ENCODE measurements at regions not wholly inside any gene's neighbourhood (a gene's known extent, or its start where the extent isn't known, plus 50 kb on each side); places are given as distances from the start of the nearest gene placed in this dataset.

DNA sequence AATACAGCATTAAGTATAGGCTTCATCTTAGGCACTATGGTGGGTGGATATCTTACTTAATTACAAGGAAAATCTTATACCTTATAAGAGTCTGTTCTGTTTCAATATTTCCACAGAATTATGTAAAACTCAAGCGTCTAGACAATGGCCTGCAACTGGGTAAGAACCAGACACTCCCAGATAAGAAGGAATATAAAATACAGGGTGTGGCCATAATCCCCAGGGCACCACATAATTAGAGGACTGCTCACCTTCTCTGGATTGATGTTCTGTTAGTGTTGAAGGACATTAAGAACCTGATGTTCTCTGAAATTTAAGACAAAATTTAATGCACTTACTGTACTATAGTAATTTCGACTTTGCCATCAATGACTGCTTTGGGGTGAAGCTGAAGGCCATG is 198.2 kb upstream of the ARSJ start:
- no peak for DNase-seq
- H3K9me3 Mint-ChIP-seq: peaks cover 4% of the 10 kb centered on the region
- H3K4me1 Mint-ChIP-seq: no peaks in the 10 kb centered on the region
- no peak overlapping the region for H3K27ac Mint-ChIP-seq
- no peaks in the 10 kb centered on the region for H3K36me3 Mint-ChIP-seq
- CTCF ChIA-PET: no interaction called here
- no peaks in the 10 kb centered on the region for H3K27me3 Mint-ChIP-seq
- H3K4me3 Mint-ChIP-seq: no peak overlapping the region

- no peak overlapping the region for H3K4me3 Mint-ChIP-seq
- CTCF ChIA-PET: no interaction called here
- no peak for DNase-seq
- H3K27ac Mint-ChIP-seq: no peak overlapping the region
- peaks cover 4% of the 10 kb centered on the region for H3K9me3 Mint-ChIP-seq
- H3K27me3 Mint-ChIP-seq: no peaks in the 10 kb centered on the region
- H3K4me1 Mint-ChIP-seq: no peaks in the 10 kb centered on the region
- H3K36me3 Mint-ChIP-seq: no peaks in the 10 kb centered on the region
Observed at GRCh38 chr4:114178392-114178791, 198.9 kb upstream of the ARSJ start.

DNA sequence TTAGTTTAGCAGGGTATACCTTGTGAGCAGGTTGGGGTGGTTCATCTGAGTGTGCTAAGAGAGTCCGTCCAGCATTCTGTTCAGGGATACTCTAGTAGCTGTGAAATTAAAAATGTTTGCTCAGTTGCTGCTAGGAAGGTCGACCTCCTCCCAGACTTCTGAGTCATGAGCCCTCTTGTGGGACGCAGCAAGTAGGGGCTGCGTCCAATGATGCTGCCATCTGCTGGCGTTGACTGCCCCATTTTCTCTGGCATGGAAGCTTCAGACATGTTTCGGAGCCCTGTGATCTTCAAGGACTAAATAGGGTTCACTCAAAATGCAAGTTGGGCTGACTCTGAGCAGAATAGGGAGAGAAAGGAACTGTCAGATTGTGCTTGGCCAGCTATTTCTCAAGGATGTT is 201.0 kb upstream of the ARSJ start:
- Mint-ChIP-seq H3K36me3 (no peaks in the 10 kb centered on the region), H3K27me3 (no peaks in the 10 kb centered on the region), H3K9me3 (peaks cover 4% of the 10 kb centered on the region), H3K4me1 (no peaks in the 10 kb centered on the region), H3K4me3 (no peak overlapping the region), H3K27ac (no peak overlapping the region)
- CTCF ChIA-PET: interaction anchor here (0.7 to 1.0 kb wide), 2 partner anchors 33 to 230 kb away, joined by 3 read pairs; no protein-coding TSS in a partner anchor
- DNase-seq: peak; percentile 41

DNA sequence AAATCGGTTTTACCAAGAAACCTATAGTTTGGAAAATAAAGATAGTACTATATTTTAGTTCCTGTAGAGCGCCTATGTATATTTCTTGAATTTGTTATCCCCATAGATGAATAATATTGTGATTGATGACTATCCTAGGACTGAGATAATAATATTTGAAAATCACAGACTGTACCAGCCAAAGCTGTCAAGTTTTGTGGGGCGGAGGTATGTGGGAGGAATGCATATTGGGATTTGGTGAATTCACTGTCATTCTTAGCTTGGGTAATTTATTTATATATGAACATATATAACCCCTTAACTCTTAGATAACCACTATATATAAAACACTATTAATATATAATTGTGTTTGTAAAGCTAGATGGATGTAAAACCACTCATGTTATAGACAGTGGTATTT is 205.5 kb upstream of the ARSJ start:
- Mint-ChIP-seq H3K27me3 (no peaks in the 10 kb centered on the region), H3K9me3 (peaks cover 4% of the 10 kb centered on the region), H3K4me1 (no peaks in the 10 kb centered on the region), H3K27ac (no peak overlapping the region), H3K4me3 (no peak overlapping the region), H3K36me3 (no peaks in the 10 kb centered on the region)
- DNase-seq: no peak
- CTCF ChIA-PET: interaction anchor here (1.2 kb wide), 1 partner anchor 9 kb away, joined by 3 read pairs; no protein-coding TSS in a partner anchor

- CTCF ChIA-PET: no interaction called here
- DNase-seq: no peak
- Mint-ChIP-seq H3K27me3 (no peaks in the 10 kb centered on the region), H3K27ac (no peak overlapping the region), H3K36me3 (no peaks in the 10 kb centered on the region), H3K4me3 (no peak overlapping the region), H3K4me1 (no peaks in the 10 kb centered on the region), H3K9me3 (no peaks in the 10 kb centered on the region)
Observed at GRCh38 chr4:114187592-114187991, 208.1 kb upstream of the ARSJ start.

DNA sequence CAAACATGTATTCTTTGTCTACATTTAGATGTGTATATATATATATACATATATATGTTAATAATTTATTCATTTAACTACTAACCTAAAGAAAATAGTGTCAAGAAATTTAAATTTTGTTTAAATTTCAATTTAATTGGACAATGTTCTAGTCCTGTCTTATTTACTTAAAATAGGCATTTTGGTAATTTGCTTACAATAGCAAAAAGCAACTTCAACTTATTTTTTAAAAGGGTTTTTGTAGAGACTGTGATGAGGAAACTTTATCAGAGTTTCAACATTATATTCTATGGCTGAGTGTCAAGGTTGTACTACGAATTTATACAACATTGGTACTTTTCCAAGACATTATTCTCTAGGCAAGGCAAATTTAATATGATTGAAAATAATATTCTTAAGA is 212.0 kb upstream of the ARSJ start:
- CTCF ChIA-PET: no interaction called here
- Mint-ChIP-seq H3K27ac (no peak overlapping the region), H3K4me1 (no peaks in the 10 kb centered on the region), H3K27me3 (no peaks in the 10 kb centered on the region), H3K36me3 (no peaks in the 10 kb centered on the region), H3K9me3 (no peaks in the 10 kb centered on the region), H3K4me3 (no peak overlapping the region)
- DNase-seq: no peak

DNA sequence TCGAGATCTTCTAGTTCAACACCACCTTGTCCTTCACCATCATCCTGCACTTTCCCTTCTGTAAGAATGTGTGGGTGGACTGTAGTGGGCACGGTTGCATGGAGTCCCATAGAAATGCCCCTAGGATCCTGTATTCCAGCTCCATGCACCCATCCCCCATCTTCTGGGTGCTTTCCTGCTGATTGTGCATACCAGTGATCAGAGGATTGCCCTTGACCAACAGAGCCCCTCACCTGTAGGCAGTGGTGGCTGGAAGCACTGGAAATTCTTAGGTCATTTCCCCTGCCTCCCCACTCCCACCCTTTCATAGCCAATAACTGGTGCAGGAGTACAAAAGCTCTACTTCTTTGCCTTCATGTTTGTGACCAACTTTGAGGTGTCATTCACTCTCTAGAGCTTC is 213.4 kb upstream of the ARSJ start:
- Mint-ChIP-seq H3K27me3 (no peaks in the 10 kb centered on the region), H3K36me3 (no peaks in the 10 kb centered on the region), H3K4me3 (no peak overlapping the region), H3K27ac (no peak overlapping the region), H3K9me3 (no peaks in the 10 kb centered on the region), H3K4me1 (no peaks in the 10 kb centered on the region)
- no peak for DNase-seq
- CTCF ChIA-PET: no interaction called here

- H3K36me3 Mint-ChIP-seq: no peaks in the 10 kb centered on the region
- H3K27ac Mint-ChIP-seq: no peak overlapping the region
- DNase-seq: no peak
- no peaks in the 10 kb centered on the region for H3K4me1 Mint-ChIP-seq
- no peaks in the 10 kb centered on the region for H3K9me3 Mint-ChIP-seq
- H3K4me3 Mint-ChIP-seq: no peak overlapping the region
- no peaks in the 10 kb centered on the region for H3K27me3 Mint-ChIP-seq
- CTCF ChIA-PET: no interaction called here
Observed at GRCh38 chr4:114193624-114194399, 214.4 kb upstream of the ARSJ start.

DNA sequence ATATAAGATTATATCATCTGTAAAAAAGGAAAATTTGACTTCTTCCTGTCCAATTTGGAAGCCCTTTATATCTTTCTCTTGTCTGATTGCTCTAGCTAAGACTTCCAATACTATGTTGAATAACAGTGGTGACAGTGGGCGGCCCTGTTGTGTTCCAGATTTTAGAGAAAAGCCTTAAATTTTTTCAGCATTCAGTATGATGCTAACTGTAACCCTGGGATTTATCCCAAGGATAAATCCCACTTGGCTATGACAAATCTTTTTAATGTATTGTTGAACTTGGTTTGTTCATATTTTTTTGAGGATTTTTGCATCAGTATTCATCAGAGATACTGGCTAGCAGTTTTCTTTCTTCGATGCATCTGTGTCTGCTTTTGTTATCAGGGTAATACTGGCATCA is 217.2 kb upstream of the ARSJ start:
- CTCF ChIA-PET: no interaction called here
- no peaks in the 10 kb centered on the region for H3K36me3 Mint-ChIP-seq

GRCh38 chr4:114200026-114200425 is 220.6 kb upstream of the ARSJ start:
- H3K36me3 Mint-ChIP-seq: no peaks in the 10 kb centered on the region
- no peaks in the 10 kb centered on the region for H3K4me1 Mint-ChIP-seq
- no peak for DNase-seq
- no peaks in the 10 kb centered on the region for H3K9me3 Mint-ChIP-seq
- H3K4me3 Mint-ChIP-seq: no peak overlapping the region
- no peak overlapping the region for H3K27ac Mint-ChIP-seq
- CTCF ChIA-PET: interaction anchor here (0.7 kb wide), 1 partner anchor 462 kb away, joined by 3 read pairs; no protein-coding TSS in a partner anchor
- no peaks in the 10 kb centered on the region for H3K27me3 Mint-ChIP-seq

More for the DNA sequence above, 217.2 kb upstream of the ARSJ start:
- Mint-ChIP-seq H3K9me3 (no peaks in the 10 kb centered on the region), H3K4me1 (no peaks in the 10 kb centered on the region), H3K27me3 (no peaks in the 10 kb centered on the region), H3K27ac (no peak overlapping the region), H3K4me3 (no peak overlapping the region)
- DNase-seq: no peak

GRCh38 chr4:114205261-114205660 is 225.8 kb upstream of the ARSJ start:
- CTCF ChIA-PET: no interaction called here

GRCh38 chr4:114208574-114209151 is 229.2 kb upstream of the ARSJ start:
- no peaks in the 10 kb centered on the region for H3K9me3 Mint-ChIP-seq
- no peak for DNase-seq
- no peaks in the 10 kb centered on the region for H3K4me1 Mint-ChIP-seq
- H3K4me3 Mint-ChIP-seq: no peak overlapping the region
- CTCF ChIA-PET: no interaction called here
- H3K36me3 Mint-ChIP-seq: no peaks in the 10 kb centered on the region
- H3K27ac Mint-ChIP-seq: no peak overlapping the region
- no peaks in the 10 kb centered on the region for H3K27me3 Mint-ChIP-seq

More at GRCh38 chr4:114205261-114205660, 225.8 kb upstream of the ARSJ start:
- Mint-ChIP-seq H3K27me3 (no peaks in the 10 kb centered on the region), H3K27ac (no peak overlapping the region), H3K4me3 (no peak overlapping the region), H3K9me3 (no peaks in the 10 kb centered on the region), H3K36me3 (no peaks in the 10 kb centered on the region), H3K4me1 (no peaks in the 10 kb centered on the region)
- no peak for DNase-seq

DNA sequence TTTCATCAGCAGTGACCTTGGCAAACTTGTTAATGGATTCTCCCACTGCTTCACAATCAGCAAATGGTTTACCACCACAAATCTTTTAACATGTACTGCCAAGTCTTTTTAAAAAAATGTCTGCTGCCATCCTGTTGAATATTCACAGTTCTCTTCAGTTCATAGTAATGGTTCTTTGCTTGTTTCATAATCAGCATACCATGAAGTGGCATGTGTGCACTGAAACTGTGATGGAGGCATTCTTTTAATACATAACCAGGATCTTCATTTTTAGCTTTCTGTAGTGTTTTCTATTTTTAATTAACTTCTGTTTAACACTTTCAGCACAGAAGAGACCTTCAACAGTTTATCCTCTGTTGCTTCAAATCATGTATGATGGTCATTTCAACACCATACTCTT is 230.1 kb upstream of the ARSJ start:
- Mint-ChIP-seq H3K4me3 (no peak overlapping the region), H3K4me1 (no peaks in the 10 kb centered on the region), H3K27ac (no peak overlapping the region), H3K9me3 (no peaks in the 10 kb centered on the region), H3K27me3 (no peaks in the 10 kb centered on the region), H3K36me3 (no peaks in the 10 kb centered on the region)
- CTCF ChIA-PET: no interaction called here
- no peak for DNase-seq

DNA sequence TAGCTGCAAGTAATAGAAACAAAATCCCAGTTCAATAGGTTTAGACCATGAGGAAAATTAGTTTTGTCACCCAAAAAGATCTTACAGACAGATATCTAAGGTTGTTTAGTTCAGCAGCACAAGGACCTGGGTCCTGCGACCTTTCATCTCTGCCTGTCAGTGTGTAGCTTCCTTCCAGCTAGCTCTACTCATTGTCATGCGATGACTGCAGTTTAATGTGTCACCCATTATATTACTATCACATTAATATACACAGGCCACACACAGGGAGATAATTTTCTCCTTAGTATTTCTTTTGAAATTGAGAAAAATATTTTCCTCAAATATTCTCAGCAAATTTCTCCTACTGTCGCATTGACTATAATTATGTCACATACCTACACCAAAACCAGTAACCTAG is 232.1 kb upstream of the ARSJ start:
- no peak overlapping the region for H3K4me3 Mint-ChIP-seq
- CTCF ChIA-PET: no interaction called here
- no peaks in the 10 kb centered on the region for H3K27me3 Mint-ChIP-seq
- no peaks in the 10 kb centered on the region for H3K9me3 Mint-ChIP-seq
- DNase-seq: no peak
- no peaks in the 10 kb centered on the region for H3K4me1 Mint-ChIP-seq
- H3K36me3 Mint-ChIP-seq: no peaks in the 10 kb centered on the region
- H3K27ac Mint-ChIP-seq: no peak overlapping the region

DNA sequence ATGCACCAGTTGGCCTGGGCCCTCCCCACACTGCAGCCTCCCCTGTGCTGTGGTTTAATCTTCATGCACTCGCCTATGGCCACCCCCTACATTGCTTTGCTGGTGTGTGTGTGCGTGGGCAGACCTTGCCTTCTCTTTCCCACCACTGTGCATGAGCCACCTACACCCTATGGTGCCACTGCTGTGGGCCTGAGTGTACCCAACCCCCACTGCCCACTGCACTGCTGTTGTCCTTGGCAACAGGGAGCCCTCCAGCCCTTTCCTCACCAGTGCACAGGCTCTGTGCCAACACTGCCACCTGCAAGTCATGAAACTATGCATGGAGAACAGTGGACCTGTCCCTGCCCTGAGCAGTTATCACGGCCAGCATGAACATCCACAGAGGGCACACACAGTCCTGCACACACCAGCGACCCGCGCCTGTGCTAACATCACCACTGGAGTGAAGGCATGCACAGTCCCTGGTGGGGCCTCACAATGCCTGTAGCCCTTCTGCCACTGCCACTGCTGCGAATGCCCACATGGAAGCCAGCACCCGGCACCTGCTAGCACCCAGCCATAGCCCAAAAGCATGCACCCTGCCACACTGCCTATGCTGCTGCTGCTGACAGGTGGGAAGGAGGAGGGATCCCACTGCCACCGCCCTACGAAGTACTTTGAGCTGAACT is 237.8 kb upstream of the ARSJ start:
- Mint-ChIP-seq H3K9me3 (no peaks in the 10 kb centered on the region), H3K27ac (no peak overlapping the region), H3K36me3 (no peaks in the 10 kb centered on the region), H3K4me3 (no peak overlapping the region), H3K4me1 (no peaks in the 10 kb centered on the region), H3K27me3 (no peaks in the 10 kb centered on the region)
- DNase-seq: no peak
- CTCF ChIA-PET: no interaction called here
